Tibial artery (tissue), 4 donors: ENCODE measurements at regions not wholly inside any gene's neighbourhood (a gene's known extent, or its start where the extent isn't known, plus 50 kb on each side); places are given as distances from the start of the nearest gene placed in this dataset.

ENCODE experiments used
- DNase-seq, 2 donors: peaks; one replicate each; pipeline ENCODE4 v3.0.0-alpha.2; 2019
- H3K27ac ChIP-seq, 2 donors: fragments of 200-600 bp; sonication (generic) in 1 of 2; 1 replicate in 1 of 2; 2 replicates in 1 of 2; pipeline ENCODE4 v1.5.1; 2018 to 2019; ENCODE audit warnings: mild to moderate bottlenecking in 1 of 2
- H3K27me3 ChIP-seq, 2 donors: fragments of 200-600 bp; sonication (generic) in 1 of 2; one replicate each; pipeline versions ENCODE4 v1.5.1 to v1.6.0; 2016 to 2019
- H3K36me3 ChIP-seq, 3 donors: fragments of 200-600 bp; sonication (generic) in 2 of 3; one replicate each; pipeline ENCODE4 v1.5.1; 2016 to 2019; ENCODE audit warnings: mild to moderate bottlenecking in 2 of 3
- H3K4me1 ChIP-seq, 4 donors: fragments of 200-600 bp; sonication (generic) in 2 of 4; 1 replicate in 3 of 4; 2 replicates in 1 of 4; pipeline ENCODE4 v1.5.1; 2016 to 2019
- H3K4me3 ChIP-seq, 2 donors: fragments of 200-600 bp; sonication (generic) in 1 of 2; 1 replicate in 1 of 2; 2 replicates in 1 of 2; pipeline ENCODE4 v1.5.1; 2018 to 2019; ENCODE audit warnings: mild to moderate bottlenecking in 2 of 2
- H3K9me3 ChIP-seq, 3 donors: fragments of 200-600 bp; sonication (generic) in 1 of 3; one replicate each; pipeline ENCODE4 v1.5.1; 2016 to 2019
- CTCF ChIP-seq, 2 experiments: fragments of 200-600 bp in 1 of 2; fragments of 450-650 bp in 1 of 2; IDR thresholded peaks; one replicate each; pipeline ENCODE4 v1.5.1; 2017 to 2019; ENCODE audit warnings: antibody characterized with exemption in 2 of 2, mild to moderate bottlenecking in 1 of 2, moderate library complexity in 1 of 2
- intact Hi-C: fragments of 100-400 bp; cut with DNase I; formaldehyde crosslinking; loops from one replicate; pipeline ENCODE4 v1.15.0; 2023; ENCODE audit warnings: low total_unique reads

GRCh38 chr9:89838621-89839020, 233.8 kb downstream of the GADD45G start:
- intact Hi-C loops, result loop anchor here (10.0 kb wide), 1 partner anchor 124 kb away; no protein-coding TSS in a partner anchor
- H3K4me1 ChIP-seq, result no peaks in the 10 kb centered on the region

GRCh38 chr9:89839449-89839848, 234.6 kb downstream of the GADD45G start:
- Histone ChIP-seq H3K4me3 (no peak overlapping the region), H3K4me1 (no peaks in the 10 kb centered on the region), H3K27me3 (no peaks in the 10 kb centered on the region), H3K27ac (no peak overlapping the region), H3K36me3 (no peaks in the 10 kb centered on the region), H3K9me3 (no peaks in the 10 kb centered on the region)
- no peak for TF ChIP-seq CTCF (IDR thresholded peaks at IDR 0.05)
- intact Hi-C loops, result loop anchor here (10.0 kb wide), 1 partner anchor 125 kb away; no protein-coding TSS in a partner anchor
- DNase-seq, result no peak

More at GRCh38 chr9:89838621-89839020, 233.8 kb downstream of the GADD45G start:
- Histone ChIP-seq H3K9me3 (no peaks in the 10 kb centered on the region), H3K36me3 (no peaks in the 10 kb centered on the region), H3K27ac (no peak overlapping the region), H3K4me3 (no peak overlapping the region), H3K27me3 (no peaks in the 10 kb centered on the region)
- no peak for TF ChIP-seq CTCF (IDR thresholded peaks at IDR 0.05)
- DNase-seq, result no peak

GRCh38 chr9:89839952-89840351, 235.1 kb downstream of the GADD45G start:
- DNase-seq, result no peak
- Histone ChIP-seq H3K27ac (no peak overlapping the region), H3K27me3 (no peaks in the 10 kb centered on the region), H3K4me1 (no peaks in the 10 kb centered on the region), H3K4me3 (no peak overlapping the region), H3K36me3 (no peaks in the 10 kb centered on the region), H3K9me3 (no peaks in the 10 kb centered on the region)
- no peak for TF ChIP-seq CTCF (IDR thresholded peaks at IDR 0.05)
- intact Hi-C loops, result loop anchor here (10.0 kb wide), 1 partner anchor 125 kb away; no protein-coding TSS in a partner anchor

- TF ChIP-seq CTCF (IDR thresholded peaks at IDR 0.05), result no peak
- H3K4me3 ChIP-seq, result no peak overlapping the region
- H3K36me3 ChIP-seq, result no peaks in the 10 kb centered on the region
- no peaks in the 10 kb centered on the region for H3K9me3 ChIP-seq
- no peaks in the 10 kb centered on the region for H3K4me1 ChIP-seq
- no peak for DNase-seq
- no peaks in the 10 kb centered on the region for H3K27me3 ChIP-seq
- H3K27ac ChIP-seq, result no peak overlapping the region
- intact Hi-C loops, result no loop called here
These were observed 236.6 kb downstream of the GADD45G start for GRCh38 chr9:89841456-89841855.

GRCh38 chr9:89842267-89842768, 237.5 kb downstream of the GADD45G start:
- no peaks in the 10 kb centered on the region for H3K36me3 ChIP-seq
- no peaks in the 10 kb centered on the region for H3K27me3 ChIP-seq
- H3K4me3 ChIP-seq, result no peak overlapping the region
- intact Hi-C loops, result no loop called here
- no peaks in the 10 kb centered on the region for H3K4me1 ChIP-seq
- no peak overlapping the region for H3K27ac ChIP-seq
- H3K9me3 ChIP-seq, result no peaks in the 10 kb centered on the region
- DNase-seq, result no peak
- no peak for TF ChIP-seq CTCF (IDR thresholded peaks at IDR 0.05)

GRCh38 chr9:89843074-89843473, 238.3 kb downstream of the GADD45G start:
- Histone ChIP-seq H3K36me3 (no peaks in the 10 kb centered on the region), H3K27ac (no peak overlapping the region), H3K4me3 (no peak overlapping the region), H3K9me3 (no peaks in the 10 kb centered on the region), H3K4me1 (no peaks in the 10 kb centered on the region), H3K27me3 (no peaks in the 10 kb centered on the region)
- TF ChIP-seq CTCF (IDR thresholded peaks at IDR 0.05), result no peak
- no peak for DNase-seq
- intact Hi-C loops, result no loop called here
